Activated T-helper 2 cell treated with anti-CD3 and anti-CD28 coated beads, Interferon-gamma antibody, Interleukin-2, Interleukin-4, amounts not matched to agents 10 μg/mL and 5 μg/mL and 100 μg/mL, durations not matched to agents 14 hours and 24 hours and 36 hours (primary cell): ENCODE measurements at regions not wholly inside any gene's neighbourhood (a gene's known extent, or its start where the extent isn't known, plus 50 kb on each side); places are given as distances from the start of the nearest gene placed in this dataset.
"Not testable (repeated sequence)": the region's sequence is repeated elsewhere in the genome, so short reads cannot be mapped to it uniquely, and the experiment has no call there.

ENCODE experiments used
- DNase-seq: peaks from one replicate; pipeline ENCODE4 v3.0.0; 2021; ENCODE audit warnings: low spot score
- H3K27ac Mint-ChIP-seq: one replicate; pipeline ENCODE4 v1.8.0; 2021; ENCODE audit warnings: mixed read lengths
- H3K27me3 Mint-ChIP-seq: one replicate; pipeline ENCODE4 v1.8.0; 2021; ENCODE audit warnings: low read depth, mixed read lengths
- H3K36me3 Mint-ChIP-seq: one replicate; pipeline ENCODE4 v1.8.0; 2021; ENCODE audit warnings: low read depth, mixed read lengths
- H3K4me1 Mint-ChIP-seq: one replicate; pipeline ENCODE4 v1.8.0; 2021; ENCODE audit warnings: low read depth, mixed read lengths
- H3K4me3 Mint-ChIP-seq: one replicate; pipeline ENCODE4 v1.8.0; 2021; ENCODE audit warnings: low read depth, mild to moderate bottlenecking, moderate library complexity, mixed read lengths
- H3K9me3 Mint-ChIP-seq: one replicate; pipeline ENCODE4 v1.8.0; 2021; ENCODE audit warnings: mixed read lengths
- intact Hi-C: fragments of 100-400 bp; cut with micrococcal nuclease; formaldehyde crosslinking; loops from one replicate; pipeline ENCODE4 v1.15.1; 2023

DNA sequence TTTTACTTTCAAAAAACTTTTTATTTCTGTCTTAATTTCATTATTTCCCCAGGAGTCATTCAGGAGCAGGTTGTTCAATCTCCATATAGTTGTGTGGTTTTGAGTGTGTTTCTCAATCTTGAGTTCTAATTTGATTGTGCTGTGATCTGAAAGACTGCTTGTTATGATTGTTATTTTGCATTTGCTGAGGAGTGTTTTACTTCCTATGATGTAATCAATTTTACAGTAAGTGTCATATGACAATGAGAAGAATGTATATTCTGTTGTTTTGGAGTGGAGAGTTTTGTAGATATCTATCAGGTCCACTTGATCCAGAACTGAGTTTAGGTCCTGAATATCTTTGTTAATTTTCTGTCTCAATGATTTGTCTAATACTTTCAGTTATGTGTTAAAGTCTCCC, 706.9 kb upstream of the CTNND2 start:
- no peak for DNase-seq
- no peak overlapping the region for H3K27ac Mint-ChIP-seq
- intact Hi-C loops: no loop called here
- no peak overlapping the region for H3K4me3 Mint-ChIP-seq
- peaks cover 75% of the 10 kb centered on the region for H3K9me3 Mint-ChIP-seq
- H3K27me3 Mint-ChIP-seq: no peaks in the 10 kb centered on the region
- H3K36me3 Mint-ChIP-seq: no peaks in the 10 kb centered on the region
- H3K4me1 Mint-ChIP-seq: no peaks in the 10 kb centered on the region

DNA sequence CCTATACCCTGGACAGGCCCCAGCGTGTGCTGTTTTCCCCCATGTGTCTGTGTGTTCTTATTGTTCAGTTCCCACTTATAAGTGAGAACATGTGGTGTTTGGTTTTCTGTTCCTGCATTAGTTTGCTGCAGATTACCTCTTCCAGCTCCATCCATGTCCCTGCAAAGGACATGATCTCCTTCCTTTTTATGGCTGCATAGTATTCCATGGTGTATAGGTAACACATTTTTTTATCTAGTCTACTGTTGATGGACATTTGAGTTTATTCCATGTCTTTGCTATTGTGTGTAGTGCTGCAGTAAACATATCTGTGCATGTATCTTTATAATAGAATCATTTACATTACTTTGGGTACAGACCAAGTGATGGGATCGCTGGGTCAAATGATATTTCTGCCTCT, 703.6 kb upstream of the CTNND2 start:
- DNase-seq, H3K27ac Mint-ChIP-seq, H3K36me3 Mint-ChIP-seq, H3K27me3 Mint-ChIP-seq, H3K4me3 Mint-ChIP-seq, H3K4me1 Mint-ChIP-seq, intact Hi-C loops: not testable (repeated sequence)
- peaks cover 63% of the 10 kb centered on the region for H3K9me3 Mint-ChIP-seq

- Mint-ChIP-seq H3K4me1 (no peaks in the 10 kb centered on the region), H3K27ac (no peak overlapping the region), H3K36me3 (no peaks in the 10 kb centered on the region), H3K9me3 (peaks cover 28% of the 10 kb centered on the region), H3K27me3 (no peaks in the 10 kb centered on the region), H3K4me3 (no peak overlapping the region)
- DNase-seq: no peak
- intact Hi-C loops: no loop called here
Observed at GRCh38 chr5:12592228-12592627, 688.0 kb upstream of the CTNND2 start.

GRCh38 chr5:12586406-12586805, 682.2 kb upstream of the CTNND2 start:
- Mint-ChIP-seq H3K27ac (no peak overlapping the region), H3K4me1 (no peaks in the 10 kb centered on the region), H3K36me3 (no peaks in the 10 kb centered on the region), H3K27me3 (no peaks in the 10 kb centered on the region), H3K9me3 (peaks cover 31% of the 10 kb centered on the region), H3K4me3 (no peak overlapping the region)
- intact Hi-C loops: no loop called here
- DNase-seq: no peak

DNA sequence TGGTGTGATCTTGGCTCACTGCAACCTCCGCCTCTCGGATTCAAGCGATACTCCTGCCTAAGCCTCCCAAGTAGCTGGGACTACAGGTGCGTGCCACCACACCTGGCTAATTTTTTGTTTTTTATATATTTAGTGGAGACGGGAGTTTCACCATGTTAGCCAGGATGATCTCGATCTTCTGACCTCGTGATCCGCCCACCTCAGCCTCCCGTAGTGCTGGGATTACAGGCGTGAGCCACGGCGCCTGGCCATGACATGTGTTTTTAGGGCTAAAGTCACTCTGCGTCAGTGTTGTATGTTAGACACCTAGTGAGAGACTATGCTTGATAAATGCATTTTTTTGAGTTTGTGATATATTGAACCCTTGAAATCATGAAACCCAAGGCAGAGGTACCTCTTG, 674.6 kb upstream of the CTNND2 start:
- H3K36me3 Mint-ChIP-seq, intact Hi-C loops, H3K4me3 Mint-ChIP-seq, H3K27me3 Mint-ChIP-seq, H3K4me1 Mint-ChIP-seq, DNase-seq, H3K27ac Mint-ChIP-seq: not testable (repeated sequence)
- H3K9me3 Mint-ChIP-seq: peaks cover 25% of the 10 kb centered on the region

GRCh38 chr5:12576953-12577352, 672.7 kb upstream of the CTNND2 start:
- DNase-seq, H3K36me3 Mint-ChIP-seq, H3K27me3 Mint-ChIP-seq, H3K4me3 Mint-ChIP-seq, H3K27ac Mint-ChIP-seq, intact Hi-C loops, H3K4me1 Mint-ChIP-seq: not testable (repeated sequence)
- H3K9me3 Mint-ChIP-seq: peaks cover 25% of the 10 kb centered on the region

DNA sequence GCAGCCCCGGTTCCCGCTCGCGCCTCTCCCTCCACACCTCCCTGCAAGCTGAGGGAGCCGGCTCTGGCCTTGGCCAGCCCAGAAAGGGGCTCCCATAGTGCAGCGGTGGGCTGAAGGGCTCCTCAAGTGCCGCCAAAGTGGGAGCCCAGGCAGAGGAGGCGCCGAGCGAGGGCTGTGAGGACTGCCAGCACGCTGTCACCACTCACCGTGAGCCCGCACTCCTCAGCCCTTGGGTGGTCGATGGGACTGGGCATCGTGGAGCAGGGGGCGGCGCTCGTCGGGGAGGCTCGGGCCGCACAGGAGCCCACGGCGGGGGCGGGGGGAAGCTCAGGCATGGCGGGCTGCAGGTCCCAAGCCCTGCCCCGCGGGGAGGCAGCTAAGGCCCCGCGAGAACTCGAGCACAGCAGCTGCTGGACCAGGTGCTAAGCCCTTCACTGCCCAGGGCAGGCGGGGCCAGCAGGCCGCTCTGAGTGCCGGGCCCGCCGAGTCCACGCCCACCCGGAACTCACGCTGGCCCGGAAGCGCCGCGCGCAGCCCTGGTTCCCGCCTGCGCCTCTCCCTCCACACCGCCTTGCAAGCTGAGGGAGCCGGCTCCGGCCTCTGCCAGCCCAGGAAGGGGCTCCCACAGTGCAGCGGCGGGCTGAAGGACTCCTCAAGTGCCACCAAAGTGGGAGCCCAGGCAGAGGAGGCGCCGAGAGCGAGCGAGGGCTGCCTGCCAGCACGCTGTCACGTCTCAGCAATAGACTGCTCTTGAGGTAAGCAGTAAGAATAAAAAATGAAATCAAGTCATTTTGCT, 670.2 kb upstream of the CTNND2 start:
- H3K27me3 Mint-ChIP-seq, intact Hi-C loops, H3K4me3 Mint-ChIP-seq, H3K36me3 Mint-ChIP-seq, H3K27ac Mint-ChIP-seq, H3K4me1 Mint-ChIP-seq, DNase-seq: not testable (repeated sequence)
- peaks cover 23% of the 10 kb centered on the region for H3K9me3 Mint-ChIP-seq

- H3K27me3 Mint-ChIP-seq, DNase-seq, H3K36me3 Mint-ChIP-seq, intact Hi-C loops, H3K27ac Mint-ChIP-seq, H3K4me1 Mint-ChIP-seq, H3K4me3 Mint-ChIP-seq: not testable (repeated sequence)
- H3K9me3 Mint-ChIP-seq: peaks cover 23% of the 10 kb centered on the region
Observed at GRCh38 chr5:12573916-12574297, 669.7 kb upstream of the CTNND2 start.

- no peaks in the 10 kb centered on the region for H3K36me3 Mint-ChIP-seq
- DNase-seq: no peak
- intact Hi-C loops: no loop called here
- H3K27ac Mint-ChIP-seq: no peak overlapping the region
- H3K4me1 Mint-ChIP-seq: no peaks in the 10 kb centered on the region
- no peaks in the 10 kb centered on the region for H3K27me3 Mint-ChIP-seq
- H3K4me3 Mint-ChIP-seq: no peak overlapping the region
- H3K9me3 Mint-ChIP-seq: peaks cover 19% of the 10 kb centered on the region
Observed at GRCh38 chr5:12570688-12571087, 666.4 kb upstream of the CTNND2 start.

DNA sequence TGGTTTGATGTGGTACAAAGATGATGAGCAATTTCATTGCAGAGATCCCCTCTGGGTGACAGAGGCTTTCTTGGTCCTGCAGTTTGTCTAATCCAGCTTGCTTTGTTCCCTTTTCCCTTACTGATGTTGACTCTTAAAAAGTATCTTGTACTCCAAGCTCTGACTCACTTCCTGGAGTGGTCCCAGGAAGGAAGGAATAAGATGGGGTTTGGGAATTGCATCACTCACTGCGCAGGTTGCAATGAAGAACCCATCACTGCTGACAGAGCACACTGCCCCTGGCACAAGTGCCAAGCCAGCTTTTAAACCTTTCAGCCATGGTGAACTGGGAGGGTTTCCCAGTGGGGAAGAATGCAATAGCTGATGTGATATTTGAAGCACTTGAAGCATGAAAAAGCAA, 662.2 kb upstream of the CTNND2 start:
- Mint-ChIP-seq H3K4me3 (no peak overlapping the region), H3K27me3 (no peaks in the 10 kb centered on the region), H3K4me1 (no peaks in the 10 kb centered on the region), H3K36me3 (no peaks in the 10 kb centered on the region), H3K9me3 (peaks cover 32% of the 10 kb centered on the region), H3K27ac (no peak overlapping the region)
- intact Hi-C loops: no loop called here
- DNase-seq: no peak

GRCh38 chr5:12557012-12557411, 652.8 kb upstream of the CTNND2 start:
- no peak for DNase-seq
- Mint-ChIP-seq H3K4me3 (no peak overlapping the region), H3K9me3 (peaks cover 33% of the 10 kb centered on the region), H3K27me3 (no peaks in the 10 kb centered on the region), H3K4me1 (no peaks in the 10 kb centered on the region), H3K36me3 (no peaks in the 10 kb centered on the region), H3K27ac (no peak overlapping the region)
- intact Hi-C loops: no loop called here

GRCh38 chr5:12526113-12526512, 621.9 kb upstream of the CTNND2 start:
- no peak overlapping the region for H3K27ac Mint-ChIP-seq
- H3K27me3 Mint-ChIP-seq: no peaks in the 10 kb centered on the region
- H3K9me3 Mint-ChIP-seq: peaks cover 29% of the 10 kb centered on the region
- no peak for DNase-seq
- H3K36me3 Mint-ChIP-seq: no peaks in the 10 kb centered on the region
- H3K4me3 Mint-ChIP-seq: no peak overlapping the region
- H3K4me1 Mint-ChIP-seq: no peaks in the 10 kb centered on the region
- intact Hi-C loops: no loop called here

GRCh38 chr5:12522116-12522515, 617.9 kb upstream of the CTNND2 start:
- intact Hi-C loops: no loop called here
- H3K27ac Mint-ChIP-seq: no peak overlapping the region
- H3K9me3 Mint-ChIP-seq: peaks cover 38% of the 10 kb centered on the region
- H3K36me3 Mint-ChIP-seq: no peaks in the 10 kb centered on the region
- H3K4me3 Mint-ChIP-seq: no peak overlapping the region
- no peak for DNase-seq
- H3K27me3 Mint-ChIP-seq: no peaks in the 10 kb centered on the region
- H3K4me1 Mint-ChIP-seq: no peaks in the 10 kb centered on the region

DNA sequence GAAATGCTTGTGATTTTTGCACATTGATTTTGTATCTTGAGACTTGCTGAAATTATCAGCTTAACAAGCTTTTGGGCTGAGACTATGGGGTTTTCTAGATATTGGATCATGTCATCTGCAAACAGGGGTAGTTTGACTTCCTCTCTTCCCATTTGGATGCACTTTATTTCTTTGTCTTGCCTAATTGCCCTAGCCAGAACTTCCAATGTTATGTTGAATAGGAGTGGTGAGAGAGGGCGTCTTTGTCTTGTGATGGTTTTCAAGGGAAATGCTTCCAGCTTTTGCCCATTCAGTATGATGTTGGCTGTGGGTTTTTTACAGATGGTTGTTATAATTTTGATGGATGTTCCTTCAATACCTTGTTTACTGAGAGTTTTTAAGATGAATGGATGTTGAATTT, 600.7 kb upstream of the CTNND2 start:
- intact Hi-C loops: not testable (repeated sequence)

More for the DNA sequence above, 600.7 kb upstream of the CTNND2 start:
- not testable (repeated sequence) for H3K27me3 Mint-ChIP-seq, H3K27ac Mint-ChIP-seq, DNase-seq, H3K4me1 Mint-ChIP-seq, H3K36me3 Mint-ChIP-seq, H3K4me3 Mint-ChIP-seq
- peaks cover 86% of the 10 kb centered on the region for H3K9me3 Mint-ChIP-seq
